Fibroblast of the aortic adventitia (primary cell): ENCODE measurements at regions not wholly inside any gene's neighbourhood (a gene's known extent, or its start where the extent isn't known, plus 50 kb on each side); places are given as distances from the start of the nearest gene placed in this dataset.

Source experiments
- DNase-seq: peaks from one replicate; pipeline ENCODE4 v3.0.0-alpha.2; 2010; ENCODE audit warnings: low read depth
- H3K4me3 ChIP-seq: 2 replicates; pipeline ENCODE4 v1.5.1; 2011; ENCODE audit warnings: low read depth, mild to moderate bottlenecking, control low read depth, low read length, moderate library complexity
- CTCF ChIP-seq: IDR thresholded peaks from 2 replicates; pipeline ENCODE4 v1.5.1; 2011; ENCODE audit warnings: mild to moderate bottlenecking, low read length, control low read depth, inconsistent platforms; ENCODE audit not compliant: insufficient read depth

GRCh38 chr7:21352540-21353387 lies 75.1 kb upstream of the SP4 start:
- H3K4me3 ChIP-seq = no peak overlapping the region
- DNase-seq = no peak
- TF ChIP-seq CTCF = no peak

- H3K4me3 ChIP-seq = no peak overlapping the region
- TF ChIP-seq CTCF = no peak
- no peak for DNase-seq
Measured at GRCh38 chr7:21353388-21353780, 74.5 kb upstream of the SP4 start.

- H3K4me3 ChIP-seq = no peak overlapping the region
- TF ChIP-seq CTCF = no peak
- no peak for DNase-seq
Measured at GRCh38 chr7:21354284-21354683, 73.6 kb upstream of the SP4 start.

GRCh38 chr7:21355406-21355874 lies 72.4 kb upstream of the SP4 start:
- no peak for TF ChIP-seq CTCF
- H3K4me3 ChIP-seq = no peak overlapping the region
- no peak for DNase-seq

GRCh38 chr7:21356616-21357015 lies 71.3 kb upstream of the SP4 start:
- H3K4me3 ChIP-seq = no peak overlapping the region
- no peak for TF ChIP-seq CTCF
- DNase-seq = no peak

GRCh38 chr7:21357151-21358097 lies 70.5 kb upstream of the SP4 start:
- no peak for TF ChIP-seq CTCF
- no peak overlapping the region for H3K4me3 ChIP-seq
- DNase-seq = no peak
